GM12878 (cell line): ENCODE measurements at regions not wholly inside any gene's neighbourhood (a gene's known extent, or its start where the extent isn't known, plus 50 kb on each side); places are given as distances from the start of the nearest gene placed in this dataset.

ENCODE experiments used
- ATAC-seq: fragments of 200-7000 bp; cut with Tn5 transposase; 3 replicates; pipeline ENCODE4 v1.9.1; 2020; ENCODE audit warnings: mild to moderate bottlenecking, moderate library complexity
- BruUV-seq: library from RNA; stranded (reverse); fragments of 400-500 nt; replicated peaks from 2 replicates; lab custom pipeline; 2021; lab: Mats Ljungman, UMichigan
- CTCF ChIA-PET: fragments of 300-600 bp; sonication (Branson Sonifier 250); formaldehyde crosslinking; extraction: SDS; loops from one replicate; lab custom pipeline; 2021; ENCODE audit warnings: inconsistent platforms; lab: Yijun Ruan, JAX
- POLR2A ChIA-PET: fragments of 350-600 bp; formaldehyde crosslinking; extraction: SDS; loops from one replicate; lab custom pipeline; 2021; ENCODE audit warnings: inconsistent platforms; lab: Charles Lee
- RAD21 ChIA-PET: fragments of 300-600 bp; sonication (Branson Sonifier 250); formaldehyde crosslinking; loops from one replicate; lab custom pipeline; 2023; ENCODE audit warnings: antibody characterized with exemption; ENCODE audit not compliant: unreplicated experiment; lab: Charles Lee
- SMC1A ChIA-PET: fragments of 300-600 bp; sonication (Branson Sonifier 250); formaldehyde crosslinking; loops from one replicate; lab custom pipeline; 2023; ENCODE audit not compliant: unreplicated experiment, uncharacterized antibody; lab: Charles Lee
- DNase-seq: peaks from one replicate; pipeline ENCODE4 v3.0.0-alpha.2; 2011; ENCODE audit warnings: low read depth, low spot score
- FAIRE-seq: peaks from 3 replicates; lab custom pipeline; 2011; peaks lifted over from hg19 to GRCh38; lab: Jason Lieb, UNC
- H2AFZ ChIP-seq: 2 replicates; pipeline ENCODE4 v1.6.0; 2011; ENCODE audit warnings: low read depth, low read length, control low read depth; ENCODE audit not compliant: control insufficient read depth
- H3K27ac ChIP-seq: 2 replicates; pipeline ENCODE4 v1.5.1; 2011; ENCODE audit warnings: control low read depth; ENCODE audit not compliant: control insufficient read depth, insufficient read depth
- H3K27me3 ChIP-seq, 2 experiments: replicated peaks in 1 of 2; 2 replicates each; pipeline versions ENCODE4 v1.6.0 to v1.6.1; 2011; ENCODE audit warnings: low read length in 1 of 2; ENCODE audit not compliant: control insufficient read depth in 2 of 2, insufficient read depth in 2 of 2
- H3K36me3 ChIP-seq, 2 experiments: 2 replicates each; pipeline ENCODE4 v1.5.1; 2011; ENCODE audit warnings: low read length in 1 of 2; ENCODE audit not compliant: control insufficient read depth in 2 of 2, insufficient read depth in 2 of 2
- H3K4me1 ChIP-seq: 2 replicates; pipeline ENCODE4 v1.6.1; 2011; ENCODE audit warnings: mild to moderate bottlenecking, low read length, moderate library complexity, mixed read lengths; ENCODE audit not compliant: control insufficient read depth, insufficient read depth
- H3K4me2 ChIP-seq: 2 replicates; pipeline ENCODE4 v1.6.0; 2011; ENCODE audit warnings: control low read depth; ENCODE audit not compliant: control insufficient read depth, insufficient read depth
- H3K4me3 ChIP-seq: fragments of 200-600 bp; sonication (generic); 2 replicates; pipeline ENCODE4 v1.5.1; 2016
- H3K79me2 ChIP-seq: 2 replicates; pipeline ENCODE4 v1.6.0; 2011; ENCODE audit warnings: low read length; ENCODE audit not compliant: control insufficient read depth, insufficient read depth
- H3K9ac ChIP-seq: 2 replicates; pipeline ENCODE4 v1.8.0; 2011; ENCODE audit warnings: low read length, control low read depth, mixed read lengths; ENCODE audit not compliant: control insufficient read depth, insufficient read depth
- H3K9me3 ChIP-seq: replicated peaks from 3 replicates; pipeline ENCODE4 v1.5.1; 2011; ENCODE audit warnings: mild to moderate bottlenecking, low read length; ENCODE audit not compliant: control insufficient read depth, insufficient read depth
- H4K20me1 ChIP-seq: 2 replicates; pipeline ENCODE4 v1.6.0; 2011; ENCODE audit not compliant: control insufficient read depth, insufficient read depth
- BCL11A ChIP-seq: IDR thresholded peaks from 2 replicates; pipeline ENCODE4 v1.6.1; 2011; ENCODE audit warnings: low read depth, low read length
- CBFB ChIP-seq: IDR thresholded peaks from 2 replicates; pipeline ENCODE4 v1.6.1; 2016; ENCODE audit warnings: antibody characterized with exemption, low read depth
- IRF4 ChIP-seq: IDR thresholded peaks from 2 replicates; pipeline ENCODE4 v1.6.1; 2011; ENCODE audit warnings: low read depth, low read length
- NFIC ChIP-seq: IDR thresholded peaks from 2 replicates; pipeline ENCODE4 v1.6.1; 2012; ENCODE audit warnings: low read depth, mild to moderate bottlenecking, inconsistent platforms, low read length, moderate library complexity
- POLR2AphosphoS2 ChIP-seq: IDR thresholded peaks from 2 replicates; pipeline ENCODE4 v1.6.1; 2011; ENCODE audit warnings: low read depth, mild to moderate bottlenecking, low read length, improper control_type of control experiment, moderate library complexity
- TCF12 ChIP-seq: IDR thresholded peaks from 2 replicates; pipeline ENCODE4 v1.6.1; 2011; ENCODE audit warnings: low read depth, mild to moderate bottlenecking, low read length
- ZBED1 ChIP-seq: IDR thresholded peaks from 2 replicates; pipeline ENCODE4 v1.6.1; 2016; ENCODE audit warnings: borderline replicate concordance
- ZZZ3 ChIP-seq: IDR thresholded peaks from 2 replicates; pipeline ENCODE4 v1.6.1; 2011; ENCODE audit warnings: low read depth; ENCODE audit not compliant: control insufficient read depth, insufficient read length
- in situ Hi-C: fragments of 300-500 bp; cut with MboI; formaldehyde crosslinking; loops from 9 replicates; pipeline ENCODE4 v1.14.3; 2018; ENCODE audit warnings: mixed read lengths
- intact Hi-C: fragments of 100-400 bp; cut with micrococcal nuclease; formaldehyde crosslinking; loops from one replicate; pipeline ENCODE4 v1.14.2; 2022; ENCODE audit not compliant: unreplicated experiment
- TF ChIP-seq, protein P1 (sequence below): fragments of 450-650 bp; IDR thresholded peaks from 2 replicates; pipeline ENCODE4 v1.6.1; 2017; ENCODE audit warnings: borderline replicate concordance

DNA sequence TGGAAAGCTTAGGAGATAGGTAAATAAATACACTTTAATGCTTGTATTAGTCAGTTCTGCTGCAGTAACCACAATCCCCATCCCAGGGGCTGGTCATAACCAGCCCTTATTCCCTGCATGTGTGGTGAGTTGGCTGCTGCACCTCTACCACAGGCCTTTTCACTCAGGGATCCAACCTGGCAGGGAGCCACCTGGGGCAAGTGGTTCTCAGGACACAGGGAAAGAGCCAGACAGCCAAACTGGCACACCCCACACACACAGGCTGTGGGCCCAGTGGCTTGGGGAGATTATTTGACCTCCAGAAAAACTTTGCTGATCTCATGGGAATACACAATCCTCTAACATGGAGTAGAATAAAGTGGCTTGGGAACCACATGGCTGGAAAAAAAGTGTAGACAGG lies 400.0 kb upstream of the RNF32 start:
- in situ Hi-C loops = no loop called here
- ChIA-PET POLR2A (no interaction called here), CTCF (interaction anchor here (0.5 kb wide), 1 partner anchor 530 kb away, joined by 3 read pairs; no protein-coding TSS in a partner anchor), SMC1A (interaction anchor here (0.9 kb wide), 1 partner anchor 15 kb away, joined by 4 read pairs; no protein-coding TSS in a partner anchor), RAD21 (interaction anchor here (0.5 kb wide), 1 partner anchor 182 kb away, joined by 3 read pairs; no protein-coding TSS in a partner anchor)
- Histone ChIP-seq H3K4me3 (no peak overlapping the region), H3K36me3 (no peaks in the 10 kb centered on the region), H3K79me2 (no peaks in the 10 kb centered on the region), H3K27me3 (no peaks in the 10 kb centered on the region), H3K4me2 (no peak overlapping the region), H3K27ac (no peak overlapping the region), H3K4me1 (no peaks in the 10 kb centered on the region), H3K9ac (no peak overlapping the region), H4K20me1 (no peaks in the 10 kb centered on the region), H2AFZ (no peak overlapping the region), H3K9me3 (no peaks in the 10 kb centered on the region)
- DNase-seq (no peak), ATAC-seq (no peak), FAIRE-seq (no peak)
- TF ChIP-seq POLR2AphosphoS2 (no peak), ZZZ3 (no peak), IRF4 (no peak), NFIC (no peak), CBFB (no peak), ZBED1 (no peak), TCF12 (no peak), BCL11A (no peak)
- TF ChIP-seq, protein P1, sequence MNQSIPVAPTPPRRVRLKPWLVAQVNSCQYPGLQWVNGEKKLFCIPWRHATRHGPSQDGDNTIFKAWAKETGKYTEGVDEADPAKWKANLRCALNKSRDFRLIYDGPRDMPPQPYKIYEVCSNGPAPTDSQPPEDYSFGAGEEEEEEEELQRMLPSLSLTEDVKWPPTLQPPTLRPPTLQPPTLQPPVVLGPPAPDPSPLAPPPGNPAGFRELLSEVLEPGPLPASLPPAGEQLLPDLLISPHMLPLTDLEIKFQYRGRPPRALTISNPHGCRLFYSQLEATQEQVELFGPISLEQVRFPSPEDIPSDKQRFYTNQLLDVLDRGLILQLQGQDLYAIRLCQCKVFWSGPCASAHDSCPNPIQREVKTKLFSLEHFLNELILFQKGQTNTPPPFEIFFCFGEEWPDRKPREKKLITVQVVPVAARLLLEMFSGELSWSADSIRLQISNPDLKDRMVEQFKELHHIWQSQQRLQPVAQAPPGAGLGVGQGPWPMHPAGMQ = no peak
- intact Hi-C loops = no loop called here
- no TSS peak for BruUV-seq
